Gastrocnemius medialis (tissue), 4 donors: ENCODE measurements at regions not wholly inside any gene's neighbourhood (a gene's known extent, or its start where the extent isn't known, plus 50 kb on each side); places are given as distances from the start of the nearest gene placed in this dataset.

ENCODE experiments used
- ATAC-seq, 2 donors: fragments of 150-250 bp; one replicate each; pipeline ENCODE4 v1.9.1; 2016
- DNase-seq, 2 donors: peaks; one replicate each; pipeline ENCODE4 v3.0.0-alpha.2; 2019
- H3K27ac ChIP-seq, 4 donors: fragments of 200-600 bp; sonication (generic); 1 replicate in 1 of 4; 2 replicates in 3 of 4; pipeline ENCODE4 v1.5.1; 2016 to 2018; ENCODE audit warnings: mild to moderate bottlenecking in 2 of 4, moderate library complexity in 1 of 4
- H3K27me3 ChIP-seq, 3 donors: fragments of 200-600 bp; sonication (generic) in 2 of 3; 1 replicate in 1 of 3; 2 replicates in 2 of 3; pipeline versions ENCODE4 v1.5.1 to v1.6.0; 2016 to 2019; ENCODE audit warnings: mild to moderate bottlenecking in 1 of 3, moderate library complexity in 1 of 3
- H3K36me3 ChIP-seq, 2 donors: fragments of 200-600 bp; sonication (generic) in 1 of 2; one replicate each; pipeline ENCODE4 v1.5.1; 2017 to 2018
- H3K4me1 ChIP-seq, 2 donors: fragments of 200-600 bp; sonication (generic) in 1 of 2; one replicate each; pipeline ENCODE4 v1.5.1; 2016 to 2017; ENCODE audit warnings: mild to moderate bottlenecking in 2 of 2
- H3K4me3 ChIP-seq, 4 donors: fragments of 200-600 bp; sonication (generic) in 3 of 4; 1 replicate in 1 of 4; 2 replicates in 3 of 4; pipeline ENCODE4 v1.5.1; 2016 to 2019; ENCODE audit warnings: mild to moderate bottlenecking in 2 of 4
- H3K9me3 ChIP-seq, 3 donors: fragments of 200-600 bp; sonication (generic) in 2 of 3; 1 replicate in 1 of 3; 2 replicates in 2 of 3; pipeline ENCODE4 v1.5.1; 2016 to 2019
- CTCF ChIP-seq, 5 experiments: fragments of 450-650 bp in 3 of 5; fragments of 200-600 bp in 2 of 5; sonication (generic) in 2 of 5; IDR thresholded peaks in 4 of 5; conservative IDR thresholded peaks in 1 of 5; 1 replicate in 4 of 5; 2 replicates in 1 of 5; pipeline ENCODE4 v1.5.1; 2016 to 2019; ENCODE audit warnings: antibody characterized with exemption in 5 of 5, mild to moderate bottlenecking in 3 of 5, moderate library complexity in 3 of 5
- POLR2A ChIP-seq, 2 donors: fragments of 450-650 bp; IDR thresholded peaks; one replicate each; pipeline ENCODE4 v1.6.1; 2017; ENCODE audit warnings: antibody characterized with exemption in 2 of 2, mild to moderate bottlenecking in 2 of 2, moderate library complexity in 2 of 2
- in situ Hi-C, 4 donors: fragments of 200-750 bp; cut with MboI; loops; one replicate each; pipeline versions ENCODE4 v1.15.0 to v1.8.0; 2017; ENCODE audit warnings: low sequenced_read_pairs in 4 of 4
- intact Hi-C: fragments of 100-400 bp; cut with DNase I; formaldehyde crosslinking; loops from one replicate; pipeline ENCODE4 v1.15.1; 2023; ENCODE audit warnings: low total_unique reads

- DNase-seq = no peak
- peak overlapping the region in 1 of 4 donors; percentile 10 for H3K27ac ChIP-seq
- intact Hi-C loops (no loop called here), in situ Hi-C loops (no loop called here)
- ATAC-seq = no peak
- H3K9me3 ChIP-seq = no peaks in the 10 kb centered on the region
- H3K27me3 ChIP-seq = no peaks in the 10 kb centered on the region
- H3K4me3 ChIP-seq = no peak overlapping the region
- TF ChIP-seq CTCF (IDR thresholded peaks at IDR 0.05 in 4 of 5, conservative IDR thresholded peaks at IDR 0.05 in 1 of 5) (no peak), POLR2A (IDR thresholded peaks at IDR 0.05) (no peak)
- H3K36me3 ChIP-seq = no peaks in the 10 kb centered on the region
- H3K4me1 ChIP-seq = peaks cover 14 to 19% of the 10 kb centered on the region in 2 donors
Measured at GRCh38 chr2:236852100-236852976, 233.4 kb upstream of the COPS8 start.

GRCh38 chr2:236852977-236853374 is 232.7 kb upstream of the COPS8 start:
- no peak for DNase-seq
- H3K9me3 ChIP-seq = no peaks in the 10 kb centered on the region
- TF ChIP-seq POLR2A (IDR thresholded peaks at IDR 0.05) (no peak), CTCF (IDR thresholded peaks at IDR 0.05 in 4 of 5, conservative IDR thresholded peaks at IDR 0.05 in 1 of 5) (no peak)
- H3K4me3 ChIP-seq = no peak overlapping the region
- H3K27me3 ChIP-seq = no peaks in the 10 kb centered on the region
- H3K4me1 ChIP-seq = peaks cover 14 to 19% of the 10 kb centered on the region in 2 donors
- no peak for ATAC-seq
- peak overlapping the region in 2 of 4 donors; percentile 10 to 25 for H3K27ac ChIP-seq
- in situ Hi-C loops = no loop called here
- H3K36me3 ChIP-seq = no peaks in the 10 kb centered on the region
- intact Hi-C loops = no loop called here

- no peaks in the 10 kb centered on the region for H3K36me3 ChIP-seq
- H3K4me1 ChIP-seq = peaks cover 14 to 19% of the 10 kb centered on the region in 2 donors
- no peaks in the 10 kb centered on the region for H3K27me3 ChIP-seq
- ATAC-seq (no peak), DNase-seq (peak in 1 of 2 donors; percentile 21)
- H3K27ac ChIP-seq = peak overlapping the region in 2 of 4 donors; percentile 10 to 25
- intact Hi-C loops = no loop called here
- in situ Hi-C loops = no loop called here
- H3K4me3 ChIP-seq = no peak overlapping the region
- TF ChIP-seq CTCF (IDR thresholded peaks at IDR 0.05 in 4 of 5, conservative IDR thresholded peaks at IDR 0.05 in 1 of 5) = no peak
- no peak for TF ChIP-seq POLR2A (IDR thresholded peaks at IDR 0.05)
- no peaks in the 10 kb centered on the region for H3K9me3 ChIP-seq
Measured at GRCh38 chr2:236853585-236854051, 232.1 kb upstream of the COPS8 start.

GRCh38 chr2:236855176-236855865 is 230.4 kb upstream of the COPS8 start:
- in situ Hi-C loops (no loop called here), intact Hi-C loops (no loop called here)
- Histone ChIP-seq H3K36me3 (no peaks in the 10 kb centered on the region), H3K27me3 (no peaks in the 10 kb centered on the region), H3K27ac (no peak overlapping the region), H3K9me3 (no peaks in the 10 kb centered on the region), H3K4me1 (peaks cover 14 to 19% of the 10 kb centered on the region in 2 donors), H3K4me3 (no peak overlapping the region)
- TF ChIP-seq CTCF (IDR thresholded peaks at IDR 0.05 in 4 of 5, conservative IDR thresholded peaks at IDR 0.05 in 1 of 5) = no peak
- TF ChIP-seq POLR2A (IDR thresholded peaks at IDR 0.05) = no peak
- ATAC-seq (no peak), DNase-seq (no peak)
